ENCODE measurements at regions not wholly inside any gene's neighbourhood (a gene's known extent, or its start where the extent isn't known, plus 50 kb on each side); places are given as distances from the start of the nearest gene placed in this dataset.

GRCh38 chr11:44445500-44446365 lies 119.7 kb upstream of the CD82 start:
- intact Hi-C loops (cut with micrococcal nuclease; ENCODE audit: unreplicated experiment) (no loop called here), in situ Hi-C loops (cut with HindIII; ENCODE audit: extremely low pct_ligation_motif_present, low pct_unique_long_range_greater_than_20kb) (no loop called here)
- H3K79me2 ChIP-seq (ENCODE audit: insufficient read depth, low read length), result no peaks in the 10 kb centered on the region
- ATAC-seq (peak; percentile 26; the same call in 2 of the 3 replicates), FAIRE-seq (no peak), DNase-seq (ENCODE audit: low spot score) (no peak)
- no peak overlapping the region for H3K4me3 ChIP-seq (replicated peaks in 1 of 3; ENCODE audit: insufficient read depth in 1 of 3, low read depth in 2 of 3, low read length in 3 of 3)
- WGBS (ENCODE audit: low lambda C conversion rate), result 13% methylated on average over 5 of the region's 9 CpGs
- ChIA-PET POLR2A (no interaction called here), CTCF (ENCODE audit: low intra/inter-chr PET ratio, low total read pairs) (no interaction called here)
- no TSS peak for BruUV-seq (replicated peaks)
- H3K36me3 ChIP-seq (replicated peaks in 1 of 2; ENCODE audit: control insufficient read depth in 1 of 2, insufficient read depth in 2 of 2, low read length in 2 of 2), result no peaks in the 10 kb centered on the region
- no peaks in the 10 kb centered on the region; a peak in 1 of 5 replicates for H3K27me3 ChIP-seq (ENCODE audit: control insufficient read depth in 1 of 2, insufficient read depth in 2 of 2, low read length in 2 of 2)
- no peaks in the 10 kb centered on the region for H3K4me1 ChIP-seq (ENCODE audit: insufficient read depth, low read length)
- TF ChIP-seq, protein P1, sequence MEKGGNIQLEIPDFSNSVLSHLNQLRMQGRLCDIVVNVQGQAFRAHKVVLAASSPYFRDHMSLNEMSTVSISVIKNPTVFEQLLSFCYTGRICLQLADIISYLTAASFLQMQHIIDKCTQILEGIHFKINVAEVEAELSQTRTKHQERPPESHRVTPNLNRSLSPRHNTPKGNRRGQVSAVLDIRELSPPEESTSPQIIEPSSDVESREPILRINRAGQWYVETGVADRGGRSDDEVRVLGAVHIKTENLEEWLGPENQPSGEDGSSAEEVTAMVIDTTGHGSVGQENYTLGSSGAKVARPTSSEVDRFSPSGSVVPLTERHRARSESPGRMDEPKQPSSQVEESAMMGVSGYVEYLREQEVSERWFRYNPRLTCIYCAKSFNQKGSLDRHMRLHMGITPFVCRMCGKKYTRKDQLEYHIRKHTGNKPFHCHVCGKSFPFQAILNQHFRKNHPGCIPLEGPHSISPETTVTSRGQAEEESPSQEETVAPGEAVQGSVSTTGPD (CRISPR knock-in tag; IDR thresholded peaks at IDR 0.05), result no peak
- no peak for TF ChIP-seq ZNF792 (CRISPR knock-in tag; IDR thresholded peaks at IDR 0.05)
- TF ChIP-seq SMAD9 (CRISPR knock-in tag; IDR thresholded peaks at IDR 0.05), result no peak
- H4K20me1 ChIP-seq (ENCODE audit: insufficient read depth, low read length), result no peaks in the 10 kb centered on the region
- no peak overlapping the region for H3K9ac ChIP-seq (ENCODE audit: insufficient read depth, low read depth, low read length)
- no peak overlapping the region for H2AFZ ChIP-seq (ENCODE audit: low read length)
- H3K4me2 ChIP-seq (ENCODE audit: low read depth, low read length), result no peak overlapping the region
- H3K27ac ChIP-seq (ENCODE audit: extremely low read length, insufficient read depth, low read length), result no peak overlapping the region
- no peaks in the 10 kb centered on the region for H3K9me3 ChIP-seq (ENCODE audit: low read length)

GRCh38 chr11:44446366-44446762 lies 119.1 kb upstream of the CD82 start:
- 13% methylated on average over 6 of the region's 7 CpGs for WGBS (ENCODE audit: low lambda C conversion rate)
- FAIRE-seq (no peak), ATAC-seq (no peak), DNase-seq (ENCODE audit: low spot score) (no peak)
- Histone ChIP-seq H3K4me1 (ENCODE audit: insufficient read depth, low read length) (no peaks in the 10 kb centered on the region), H3K79me2 (ENCODE audit: insufficient read depth, low read length) (no peaks in the 10 kb centered on the region), H3K9me3 (ENCODE audit: low read length) (no peaks in the 10 kb centered on the region), H3K4me2 (ENCODE audit: low read depth, low read length) (no peak overlapping the region), H3K4me3 (replicated peaks in 1 of 3; ENCODE audit: insufficient read depth in 1 of 3, low read depth in 2 of 3, low read length in 3 of 3) (no peak overlapping the region), H3K27ac (ENCODE audit: extremely low read length, insufficient read depth, low read length) (no peak overlapping the region), H3K9ac (ENCODE audit: insufficient read depth, low read depth, low read length) (no peak overlapping the region), H2AFZ (ENCODE audit: low read length) (no peak overlapping the region), H4K20me1 (ENCODE audit: insufficient read depth, low read length) (no peaks in the 10 kb centered on the region), H3K36me3 (replicated peaks in 1 of 2; ENCODE audit: control insufficient read depth in 1 of 2, insufficient read depth in 2 of 2, low read length in 2 of 2) (no peaks in the 10 kb centered on the region), H3K27me3 (ENCODE audit: control insufficient read depth in 1 of 2, insufficient read depth in 2 of 2, low read length in 2 of 2) (no peaks in the 10 kb centered on the region; a peak in 1 of 5 replicates)
- no TSS peak for BruUV-seq (replicated peaks)
- intact Hi-C loops (cut with micrococcal nuclease; ENCODE audit: unreplicated experiment) (no loop called here), in situ Hi-C loops (cut with HindIII; ENCODE audit: extremely low pct_ligation_motif_present, low pct_unique_long_range_greater_than_20kb) (no loop called here)
- CTCF ChIA-PET (ENCODE audit: low intra/inter-chr PET ratio, low total read pairs), result no interaction called here
- POLR2A ChIA-PET, result no interaction called here
- TF ChIP-seq ZNF224 (CRISPR knock-in tag; IDR thresholded peaks at IDR 0.05) (no peak), ZNF768 (CRISPR knock-in tag; IDR thresholded peaks at IDR 0.05) (no peak), IKZF4 (CRISPR knock-in tag; IDR thresholded peaks at IDR 0.05; ENCODE audit: borderline replicate concordance, low read depth, not compliant biosample characterization) (no peak), IRX3 (CRISPR knock-in tag; IDR thresholded peaks at IDR 0.05; ENCODE audit: borderline replicate concordance, low read depth) (no peak), TEF (CRISPR knock-in tag; IDR thresholded peaks at IDR 0.05) (no peak), XBP1 (CRISPR knock-in tag; IDR thresholded peaks at IDR 0.05) (no peak), ZNF724P (CRISPR knock-in tag; IDR thresholded peaks at IDR 0.05; ENCODE audit: borderline replicate concordance) (no peak), PCBP1 (IDR thresholded peaks at IDR 0.05; ENCODE audit: borderline replicate concordance, low read depth, low read length) (no peak)
- TF ChIP-seq, protein P2, sequence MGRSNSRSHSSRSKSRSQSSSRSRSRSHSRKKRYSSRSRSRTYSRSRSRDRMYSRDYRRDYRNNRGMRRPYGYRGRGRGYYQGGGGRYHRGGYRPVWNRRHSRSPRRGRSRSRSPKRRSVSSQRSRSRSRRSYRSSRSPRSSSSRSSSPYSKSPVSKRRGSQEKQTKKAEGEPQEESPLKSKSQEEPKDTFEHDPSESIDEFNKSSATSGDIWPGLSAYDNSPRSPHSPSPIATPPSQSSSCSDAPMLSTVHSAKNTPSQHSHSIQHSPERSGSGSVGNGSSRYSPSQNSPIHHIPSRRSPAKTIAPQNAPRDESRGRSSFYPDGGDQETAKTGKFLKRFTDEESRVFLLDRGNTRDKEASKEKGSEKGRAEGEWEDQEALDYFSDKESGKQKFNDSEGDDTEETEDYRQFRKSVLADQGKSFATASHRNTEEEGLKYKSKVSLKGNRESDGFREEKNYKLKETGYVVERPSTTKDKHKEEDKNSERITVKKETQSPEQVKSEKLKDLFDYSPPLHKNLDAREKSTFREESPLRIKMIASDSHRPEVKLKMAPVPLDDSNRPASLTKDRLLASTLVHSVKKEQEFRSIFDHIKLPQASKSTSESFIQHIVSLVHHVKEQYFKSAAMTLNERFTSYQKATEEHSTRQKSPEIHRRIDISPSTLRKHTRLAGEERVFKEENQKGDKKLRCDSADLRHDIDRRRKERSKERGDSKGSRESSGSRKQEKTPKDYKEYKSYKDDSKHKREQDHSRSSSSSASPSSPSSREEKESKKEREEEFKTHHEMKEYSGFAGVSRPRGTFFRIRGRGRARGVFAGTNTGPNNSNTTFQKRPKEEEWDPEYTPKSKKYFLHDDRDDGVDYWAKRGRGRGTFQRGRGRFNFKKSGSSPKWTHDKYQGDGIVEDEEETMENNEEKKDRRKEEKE (IDR thresholded peaks at IDR 0.05), result no peak
